ENCODE measurements at regions not wholly inside any gene's neighbourhood (a gene's known extent, or its start where the extent isn't known, plus 50 kb on each side); places are given as distances from the start of the nearest gene placed in this dataset.

GRCh38 chr13:89324582-89324981, 1653.4 kb downstream of the SLITRK5 start:
- H3K36me3 ChIP-seq (ENCODE audit: insufficient read depth, low read length): no peaks in the 10 kb centered on the region
- H3K4me2 ChIP-seq (ENCODE audit: insufficient read depth, low read length): no peak overlapping the region
- no peak overlapping the region for H3K4me3 ChIP-seq (ENCODE audit: insufficient read depth, low read length)
- H3K27ac ChIP-seq (ENCODE audit: low read depth, low read length): no peak overlapping the region
- no peak for TF ChIP-seq CTCF (IDR thresholded peaks at IDR 0.05; ENCODE audit: extremely low read depth, low read depth, low read length)
- H3K9me3 ChIP-seq (ENCODE audit: low read depth, low read length): peaks cover 2% of the 10 kb centered on the region
- no peaks in the 10 kb centered on the region for H4K20me1 ChIP-seq (ENCODE audit: insufficient read depth, low read length)
- H3K4me1 ChIP-seq (ENCODE audit: insufficient read depth, low read length): no peaks in the 10 kb centered on the region
- no peak for DNase-seq (ENCODE audit: insufficient read length, low spot score, missing footprints)
- no peaks in the 10 kb centered on the region for H3K79me2 ChIP-seq (ENCODE audit: insufficient read depth, low read length)
- no peak overlapping the region for H2AFZ ChIP-seq (ENCODE audit: low read length)
- no peaks in the 10 kb centered on the region for H3K27me3 ChIP-seq (ENCODE audit: insufficient read depth, low read length)

GRCh38 chr13:89343165-89343564, 1672.0 kb downstream of the SLITRK5 start:
- Histone ChIP-seq H4K20me1 (ENCODE audit: insufficient read depth, low read length) (no peaks in the 10 kb centered on the region), H3K36me3 (ENCODE audit: insufficient read depth, low read length) (no peaks in the 10 kb centered on the region), H3K9me3 (ENCODE audit: low read depth, low read length) (peaks cover 4% of the 10 kb centered on the region), H3K79me2 (ENCODE audit: insufficient read depth, low read length) (no peaks in the 10 kb centered on the region), H3K27ac (ENCODE audit: low read depth, low read length) (no peak overlapping the region), H3K4me1 (ENCODE audit: insufficient read depth, low read length) (no peaks in the 10 kb centered on the region), H2AFZ (ENCODE audit: low read length) (no peak overlapping the region), H3K27me3 (ENCODE audit: insufficient read depth, low read length) (no peaks in the 10 kb centered on the region), H3K4me3 (ENCODE audit: insufficient read depth, low read length) (no peak overlapping the region), H3K4me2 (ENCODE audit: insufficient read depth, low read length) (no peak overlapping the region)
- TF ChIP-seq CTCF (IDR thresholded peaks at IDR 0.05; ENCODE audit: extremely low read depth, low read depth, low read length): no peak
- DNase-seq (ENCODE audit: insufficient read length, low spot score, missing footprints): no peak

GRCh38 chr13:89352384-89352783, 1681.2 kb downstream of the SLITRK5 start:
- Histone ChIP-seq H3K4me1 (ENCODE audit: insufficient read depth, low read length) (no peaks in the 10 kb centered on the region), H2AFZ (ENCODE audit: low read length) (no peak overlapping the region), H3K4me2 (ENCODE audit: insufficient read depth, low read length) (no peak overlapping the region), H3K79me2 (ENCODE audit: insufficient read depth, low read length) (no peaks in the 10 kb centered on the region), H4K20me1 (ENCODE audit: insufficient read depth, low read length) (no peaks in the 10 kb centered on the region), H3K36me3 (ENCODE audit: insufficient read depth, low read length) (no peaks in the 10 kb centered on the region), H3K27me3 (ENCODE audit: insufficient read depth, low read length) (no peaks in the 10 kb centered on the region), H3K9me3 (ENCODE audit: low read depth, low read length) (peaks cover 2% of the 10 kb centered on the region), H3K27ac (ENCODE audit: low read depth, low read length) (no peak overlapping the region), H3K4me3 (ENCODE audit: insufficient read depth, low read length) (no peak overlapping the region)
- TF ChIP-seq CTCF (IDR thresholded peaks at IDR 0.05; ENCODE audit: extremely low read depth, low read depth, low read length): no peak
- DNase-seq (ENCODE audit: insufficient read length, low spot score, missing footprints): no peak

- no peaks in the 10 kb centered on the region for H3K27me3 ChIP-seq (ENCODE audit: insufficient read depth, low read length)
- no peak overlapping the region for H3K4me2 ChIP-seq (ENCODE audit: insufficient read depth, low read length)
- H3K4me3 ChIP-seq (ENCODE audit: insufficient read depth, low read length): no peak overlapping the region
- H2AFZ ChIP-seq (ENCODE audit: low read length): no peak overlapping the region
- H4K20me1 ChIP-seq (ENCODE audit: insufficient read depth, low read length): no peaks in the 10 kb centered on the region
- no peak overlapping the region for H3K27ac ChIP-seq (ENCODE audit: low read depth, low read length)
- no peaks in the 10 kb centered on the region for H3K79me2 ChIP-seq (ENCODE audit: insufficient read depth, low read length)
- TF ChIP-seq CTCF (IDR thresholded peaks at IDR 0.05; ENCODE audit: extremely low read depth, low read depth, low read length): no peak
- H3K9me3 ChIP-seq (ENCODE audit: low read depth, low read length): no peaks in the 10 kb centered on the region
- no peak for DNase-seq (ENCODE audit: insufficient read length, low spot score, missing footprints)
- H3K4me1 ChIP-seq (ENCODE audit: insufficient read depth, low read length): no peaks in the 10 kb centered on the region
- H3K36me3 ChIP-seq (ENCODE audit: insufficient read depth, low read length): no peaks in the 10 kb centered on the region
Measured at GRCh38 chr13:89361909-89362308, 1690.7 kb downstream of the SLITRK5 start.

Measured in osteoblast (primary cell).